HG02938 (cell line): ENCODE measurements at regions not wholly inside any gene's neighbourhood (a gene's known extent, or its start where the extent isn't known, plus 50 kb on each side); places are given as distances from the start of the nearest gene placed in this dataset.
"Not testable (repeated sequence)": the region's sequence is repeated elsewhere in the genome, so short reads cannot be mapped to it uniquely, and the experiment has no call there.

Source experiments
- ATAC-seq: cut with Tn5 transposase; IDR thresholded peaks from one replicate; pipeline ENCODE4 v1.9.1; 2021; ENCODE audit warnings: mild to moderate bottlenecking, moderate library complexity; ENCODE audit not compliant: unreplicated experiment

DNA sequence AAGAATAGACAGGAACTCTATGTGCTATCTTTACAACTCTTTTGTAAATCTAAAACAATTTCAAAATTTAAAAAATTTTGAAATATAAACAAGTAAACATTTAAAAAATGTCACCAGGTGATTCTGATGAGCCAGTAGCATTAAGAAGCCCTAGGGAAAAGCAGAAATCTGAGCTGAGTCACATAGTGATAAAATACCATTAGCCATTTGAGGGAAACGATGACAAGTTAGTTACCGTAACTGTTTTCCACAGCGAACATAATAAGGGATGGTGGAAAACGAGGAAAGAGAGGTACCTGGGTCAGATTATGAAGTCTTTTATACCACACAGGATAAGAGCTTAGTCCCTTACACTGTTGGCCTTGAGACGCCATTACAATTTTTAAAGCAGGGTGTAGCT is 55.5 kb downstream of the PRR15 start:
- ATAC-seq, result no peak

DNA sequence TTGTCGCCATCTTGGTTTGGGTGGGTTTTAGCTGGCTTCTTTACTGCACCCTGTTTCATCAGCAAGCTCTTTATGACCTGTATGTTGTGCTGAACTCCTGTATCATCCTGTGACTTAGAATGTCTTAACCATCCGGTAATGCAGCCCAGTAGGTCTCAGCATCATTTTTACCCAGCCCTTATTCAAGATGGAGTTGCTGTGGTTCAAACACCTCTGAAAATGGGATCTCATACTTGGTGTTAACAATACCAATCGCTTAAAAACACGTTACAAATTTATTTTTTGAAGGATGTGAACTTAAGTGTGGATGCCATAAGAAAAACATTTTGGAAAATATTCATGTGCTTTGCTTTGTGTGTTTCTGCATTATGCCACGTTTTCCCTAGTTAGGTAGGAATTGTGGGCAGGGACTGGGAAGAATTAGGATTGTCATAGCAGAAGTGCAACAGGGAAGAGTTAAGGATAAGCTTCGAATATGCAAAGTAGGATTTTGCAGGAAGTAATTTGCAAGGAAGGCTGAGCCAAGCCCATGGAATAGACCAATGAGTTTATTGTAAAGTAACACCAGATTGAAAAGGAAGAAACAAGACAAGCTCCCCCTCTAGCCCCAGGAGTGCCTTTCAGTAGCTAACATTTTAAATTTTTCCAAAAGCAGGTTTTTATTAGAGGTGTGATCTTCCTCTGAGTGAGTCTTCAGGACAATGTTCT is 56.4 kb downstream of the PRR15 start:
- ATAC-seq, result no peak

DNA sequence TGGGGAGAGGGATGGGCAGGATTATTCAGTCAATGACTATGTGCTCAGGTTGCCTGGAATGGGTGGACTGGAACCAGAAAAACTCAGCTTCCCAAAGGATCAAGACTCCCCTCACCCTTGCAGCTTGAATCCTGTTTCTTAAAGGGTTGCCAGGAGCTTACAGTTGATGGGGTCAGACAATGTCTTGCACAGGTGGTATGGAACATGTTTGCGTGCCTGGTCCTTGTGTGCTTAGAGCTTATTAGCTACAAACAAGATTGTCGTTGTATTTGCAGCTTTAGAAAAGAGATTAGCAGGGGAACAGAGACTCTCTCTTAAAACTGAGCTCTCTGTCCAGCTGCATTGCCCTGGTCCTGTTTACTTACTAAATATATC is 56.9 kb downstream of the PRR15 start:
- no peak for ATAC-seq

DNA sequence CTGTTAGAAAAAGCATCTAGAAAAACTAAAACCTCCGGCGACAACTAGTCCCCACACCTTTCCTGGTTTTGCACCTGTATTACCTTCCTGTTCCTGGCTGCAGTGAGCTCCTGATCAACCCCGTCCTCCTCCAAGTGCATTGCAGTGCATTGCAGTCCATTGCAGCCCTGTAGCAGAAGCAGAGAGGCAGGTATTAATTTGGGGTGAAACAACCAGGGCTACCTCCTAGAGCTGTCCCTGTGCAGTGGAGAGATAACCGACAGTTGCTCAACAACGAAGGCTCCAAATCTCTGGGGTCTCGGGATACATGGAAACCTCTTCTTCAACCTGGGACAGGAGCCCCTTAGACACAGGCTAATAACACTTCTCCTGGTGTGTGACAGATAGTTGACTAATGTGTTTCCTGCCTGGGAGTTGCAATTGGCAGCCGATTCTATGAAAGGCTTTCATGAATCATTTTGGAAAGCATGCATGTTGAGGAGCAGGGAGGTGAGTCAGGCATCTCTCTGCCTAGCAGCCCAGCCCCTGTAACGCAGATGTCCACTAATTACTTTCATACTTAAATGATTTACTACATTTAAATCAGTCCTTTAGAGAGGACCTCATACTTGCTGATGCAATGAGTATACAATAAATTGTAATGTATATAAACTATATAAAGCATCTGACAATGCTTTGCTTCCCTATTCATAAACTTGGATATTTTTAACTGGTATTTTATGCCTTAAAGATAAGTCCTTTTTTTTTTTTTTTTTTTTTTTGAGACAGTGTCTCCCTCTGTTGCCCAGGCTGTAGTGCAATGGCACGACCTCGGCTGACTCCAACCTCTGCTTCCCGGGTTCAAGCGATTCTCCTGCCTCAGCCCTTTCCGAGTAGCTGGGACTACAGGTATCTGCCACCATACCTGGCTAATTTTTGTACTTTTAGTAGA is 59.0 kb downstream of the PRR15 start:
- ATAC-seq, result no peak

DNA sequence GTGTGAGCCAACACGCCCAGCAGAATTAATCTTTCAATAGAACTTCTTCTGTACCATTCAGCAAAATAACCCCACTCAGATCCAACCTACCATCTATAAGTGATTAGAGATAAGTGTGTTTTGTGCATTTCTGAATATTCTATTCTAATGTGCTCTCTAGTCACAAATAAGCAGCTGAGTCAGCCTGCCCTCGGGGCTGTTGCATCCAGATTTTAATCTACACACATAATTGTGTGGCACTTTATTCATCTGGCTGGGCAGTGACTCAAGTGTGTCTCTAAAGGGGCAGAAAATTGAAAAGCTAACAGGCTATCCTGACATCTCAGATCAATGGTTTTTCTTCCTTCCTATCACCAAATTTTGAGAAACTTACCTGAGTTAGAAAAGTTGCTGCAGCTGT is 60.3 kb downstream of the PRR15 start:
- ATAC-seq, result no peak

DNA sequence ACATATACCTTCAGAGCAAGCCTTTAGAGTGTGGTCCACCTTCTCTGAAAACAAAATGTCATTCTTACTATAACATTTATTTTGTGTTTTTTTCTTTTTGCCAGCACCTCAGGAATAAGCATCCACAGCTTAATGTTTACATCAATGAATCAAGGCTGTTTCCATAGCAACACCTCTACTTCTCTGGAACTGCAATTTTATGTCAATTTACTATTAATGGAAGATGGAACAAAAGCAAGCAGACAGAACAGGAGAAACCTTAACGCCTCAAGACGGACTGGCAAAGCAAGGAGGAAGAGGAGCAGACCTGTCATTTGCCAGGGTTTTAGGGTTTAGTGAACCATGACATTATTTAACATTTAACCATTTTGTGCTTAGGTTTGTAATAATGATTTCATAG is 63.1 kb downstream of the PRR15 start:
- ATAC-seq, result no peak

DNA sequence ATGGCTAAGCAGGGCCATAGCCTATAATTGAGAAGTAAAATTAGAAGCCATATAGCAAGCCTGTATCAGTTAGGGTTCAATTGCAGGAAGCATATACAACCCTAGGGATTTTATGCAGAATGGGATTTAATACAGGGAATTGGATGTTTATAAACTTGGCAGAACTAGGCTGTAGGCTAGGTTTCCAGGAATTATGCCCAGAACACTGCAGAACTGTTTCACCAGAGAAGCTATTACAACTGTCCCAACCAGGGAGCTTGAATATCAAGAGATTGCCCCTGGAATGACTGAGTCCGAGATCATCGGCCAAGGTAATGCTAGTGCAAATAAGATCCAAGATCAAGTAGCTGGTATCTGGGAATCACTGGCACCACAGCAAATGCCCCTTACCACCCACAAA is 64.0 kb downstream of the PRR15 start:
- no peak for ATAC-seq

DNA sequence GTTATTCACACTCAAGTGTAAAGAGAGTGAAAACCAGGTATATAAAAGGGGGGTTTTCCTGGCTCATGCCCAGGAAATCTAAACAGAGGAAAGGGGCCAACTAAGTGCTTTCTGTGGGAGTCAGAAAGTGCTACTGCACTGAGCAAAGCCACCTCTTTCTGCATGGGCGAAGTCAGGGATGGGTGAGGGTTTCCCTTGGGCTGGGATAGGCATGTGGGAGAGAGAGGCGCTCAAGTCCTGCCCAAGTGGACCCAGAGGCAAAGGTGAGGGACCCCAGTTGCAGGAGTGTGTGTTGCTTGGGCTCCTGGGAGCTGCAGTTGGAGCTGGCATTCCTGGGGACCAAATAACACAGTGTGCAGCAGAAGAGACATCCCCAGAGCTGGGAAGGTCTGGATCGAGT is 65.9 kb downstream of the PRR15 start:
- no peak for ATAC-seq

DNA sequence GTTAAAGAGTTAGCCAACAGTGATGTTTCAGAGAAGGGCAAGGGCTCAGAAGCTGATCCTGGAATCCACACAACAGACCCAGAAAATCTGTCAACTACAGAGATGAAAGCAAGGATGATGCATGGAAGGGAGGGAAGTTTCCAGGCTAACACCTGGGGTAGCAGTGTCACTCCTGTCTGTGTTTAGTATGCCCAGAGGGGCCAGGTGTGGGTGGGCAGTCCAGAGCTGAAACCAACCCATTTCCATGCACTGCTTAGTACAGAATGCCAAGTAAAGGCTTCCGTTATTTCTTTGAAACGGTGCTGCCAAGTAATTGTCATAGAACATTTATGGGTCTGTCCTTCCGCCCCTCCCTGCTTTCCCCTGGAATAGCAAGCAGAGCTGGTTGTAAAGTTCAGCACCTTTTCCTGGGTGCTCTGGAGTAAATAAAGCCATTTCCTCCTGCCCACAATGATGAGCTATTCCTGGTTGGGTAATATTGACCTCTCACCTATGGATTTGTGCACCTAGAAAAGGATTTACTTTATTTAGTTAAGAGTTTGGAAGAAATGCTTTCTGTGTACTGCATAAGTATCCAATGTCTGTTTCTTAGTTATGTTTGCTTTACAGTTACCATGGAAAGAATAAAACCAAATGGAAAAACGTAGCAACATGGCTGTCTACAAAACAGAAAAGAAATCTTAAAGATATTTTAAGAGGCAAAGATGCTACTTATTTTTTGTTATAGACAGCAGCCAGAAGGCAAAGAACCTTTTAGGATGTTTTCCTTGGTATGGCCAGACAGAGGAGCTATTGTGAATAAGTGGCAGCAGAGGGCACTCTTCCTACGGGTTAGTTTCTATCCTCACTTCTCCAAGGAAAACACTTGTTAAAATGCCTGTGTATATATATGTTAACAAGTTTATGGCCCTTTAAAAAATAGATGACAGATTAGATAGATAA is 71.7 kb downstream of the PRR15 start:
- not testable (repeated sequence) for ATAC-seq

DNA sequence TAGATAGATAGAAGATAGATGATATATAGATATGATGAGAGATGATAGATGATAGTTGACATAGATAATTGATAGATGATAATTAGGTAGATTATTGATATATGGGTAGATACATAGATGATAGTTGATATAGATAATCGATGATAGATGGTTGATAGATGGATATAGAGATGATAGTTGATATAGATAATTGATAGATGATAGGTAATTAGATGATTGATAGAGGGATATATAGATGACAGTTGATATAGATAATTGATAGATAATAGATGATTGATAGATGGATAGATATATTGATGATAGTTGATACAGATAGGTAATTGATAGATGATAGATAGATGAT is 72.3 kb downstream of the PRR15 start:
- no peak for ATAC-seq

DNA sequence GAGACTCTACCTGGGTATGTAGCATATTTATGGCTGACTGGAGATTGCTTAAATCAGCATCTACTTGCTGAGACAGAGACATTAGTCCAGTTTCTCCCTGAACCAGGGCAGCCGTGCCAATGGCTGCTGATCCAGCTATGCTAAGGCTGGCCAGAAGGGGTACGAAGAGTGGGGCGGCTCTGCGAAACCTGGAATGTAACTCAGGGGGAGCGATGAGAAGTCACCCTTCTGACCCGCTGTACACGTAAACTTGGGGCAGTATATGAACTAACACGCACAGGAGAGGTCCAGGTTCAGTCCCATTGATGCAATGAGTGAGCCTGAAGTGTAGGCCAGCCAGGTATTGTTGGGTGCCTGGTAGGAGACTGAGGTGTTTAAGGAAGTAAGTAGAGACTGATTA is 73.7 kb downstream of the PRR15 start:
- no peak for ATAC-seq

DNA sequence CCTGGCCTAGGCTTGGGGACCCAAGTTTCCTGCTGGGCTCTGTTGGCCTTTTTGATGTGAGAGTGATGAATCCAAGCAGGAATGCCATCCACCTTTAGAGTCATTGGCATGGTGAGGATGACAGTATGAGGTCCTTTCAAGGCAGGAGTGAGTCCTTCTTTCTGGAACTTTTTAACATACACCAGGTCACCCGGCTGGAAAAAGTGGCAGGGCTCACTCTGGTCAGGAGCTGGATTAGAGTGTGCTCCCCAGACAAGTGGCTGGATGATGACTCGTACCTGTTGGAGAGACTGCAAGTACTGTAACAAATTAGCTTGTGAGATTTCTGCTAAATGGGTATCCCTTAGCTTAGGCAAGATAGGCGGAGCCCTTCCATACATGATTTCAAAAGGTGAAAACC is 75.2 kb downstream of the PRR15 start:
- not testable (repeated sequence) for ATAC-seq

DNA sequence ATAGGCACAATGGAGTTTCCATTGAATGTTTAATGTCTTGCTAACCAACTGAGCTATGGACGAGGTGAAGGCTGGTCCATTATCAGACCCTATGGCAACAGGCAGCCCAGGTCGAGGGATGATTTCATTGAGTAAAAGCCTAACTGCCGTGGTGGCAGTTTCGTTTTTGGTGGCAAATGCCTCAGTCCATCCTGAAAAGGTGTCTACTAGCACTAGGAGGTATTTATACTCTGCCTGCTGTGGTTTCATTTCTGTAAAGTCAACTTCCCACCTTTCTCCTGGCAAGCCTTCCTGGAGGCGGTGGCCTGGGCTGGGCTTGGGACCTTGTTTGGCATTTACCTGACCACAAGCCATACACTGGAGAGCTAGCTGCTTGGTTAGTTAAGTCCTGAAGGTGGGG is 75.8 kb downstream of the PRR15 start:
- no peak for ATAC-seq

DNA sequence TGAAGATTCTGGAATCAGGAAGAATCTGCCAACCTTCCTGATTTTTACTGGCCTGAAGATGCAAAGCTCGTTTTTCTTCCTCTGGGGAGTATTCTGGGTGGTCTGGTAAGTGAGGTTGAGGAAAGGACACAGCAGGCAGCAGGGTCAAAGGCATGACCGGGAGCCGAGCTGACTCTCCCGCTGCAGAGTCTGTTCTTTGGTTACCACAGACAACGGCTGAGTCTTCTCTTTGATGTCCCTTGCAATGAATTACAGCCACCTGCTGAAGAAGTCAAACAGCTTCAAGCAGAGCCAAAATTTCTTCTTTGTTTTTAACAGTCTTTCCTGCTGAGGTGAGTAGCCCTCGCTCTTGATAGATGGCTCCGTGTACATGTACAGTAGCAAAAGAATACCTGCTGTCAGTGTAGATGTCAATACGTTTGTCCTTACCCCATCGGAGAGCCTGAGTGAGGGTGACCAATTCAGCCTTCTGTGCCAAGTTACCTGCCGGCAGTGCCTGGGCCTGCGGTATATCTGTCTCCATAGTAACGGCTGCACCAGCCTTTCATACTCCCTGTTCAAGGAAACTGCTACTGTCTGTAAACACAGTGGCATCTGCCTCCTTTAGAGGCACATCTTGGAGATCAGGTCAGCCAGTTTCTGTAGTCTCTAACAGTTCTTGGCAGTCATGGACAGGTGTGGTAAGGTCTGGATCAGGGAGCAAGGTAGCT is 76.4 kb downstream of the PRR15 start:
- ATAC-seq, result no peak

DNA sequence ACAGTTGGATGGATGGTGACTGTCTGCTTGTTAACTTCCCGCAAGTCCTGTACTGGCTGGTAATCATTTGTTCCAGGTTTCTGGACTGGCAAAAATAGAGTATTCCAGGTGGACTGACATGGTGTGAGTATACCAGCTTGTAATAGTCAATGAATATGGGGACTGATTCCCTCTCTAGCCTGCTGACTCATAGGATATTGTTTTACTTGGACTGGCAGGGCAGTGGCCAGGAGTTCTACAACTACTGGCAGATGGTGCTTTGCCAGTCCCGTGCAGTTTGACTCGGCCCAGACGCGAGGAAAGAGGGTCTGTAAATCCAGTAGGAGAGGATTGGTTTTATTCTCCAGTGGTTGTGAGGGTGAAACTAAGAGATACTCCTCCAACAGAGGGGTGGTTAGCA is 78.0 kb downstream of the PRR15 start:
- ATAC-seq, result no peak

DNA sequence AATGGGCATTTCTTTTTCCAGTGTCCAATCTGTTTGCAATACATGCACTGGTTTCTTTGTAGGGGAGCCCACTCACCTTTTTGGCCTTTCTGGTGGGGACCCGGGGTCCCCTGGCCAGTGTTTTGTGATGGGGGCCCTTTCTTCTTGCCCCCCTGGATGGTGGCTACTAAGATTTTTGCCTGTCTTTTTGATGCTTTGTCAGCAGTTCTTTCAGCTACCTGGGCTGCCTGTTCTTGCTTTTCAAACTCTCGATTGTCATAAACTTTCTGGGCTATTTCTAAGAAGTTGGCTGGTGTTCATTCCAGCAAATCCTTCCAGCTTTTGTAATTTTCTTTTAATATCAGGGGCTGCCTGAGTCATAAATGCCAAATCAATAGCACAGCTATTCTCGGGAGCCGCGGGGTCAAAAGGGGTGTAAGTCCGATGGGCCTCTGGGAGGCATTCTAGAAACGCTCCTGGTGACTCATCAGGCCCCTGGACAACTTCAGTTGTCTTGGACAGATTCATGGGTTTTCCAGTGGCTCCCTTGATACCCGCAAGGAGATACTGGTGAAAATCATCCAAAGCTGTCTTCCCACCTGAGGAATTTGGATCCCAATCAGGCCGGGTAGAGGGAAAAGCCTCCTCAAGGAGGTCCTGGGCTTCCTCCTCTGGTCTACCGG is 79.0 kb downstream of the PRR15 start:
- no peak for ATAC-seq

DNA sequence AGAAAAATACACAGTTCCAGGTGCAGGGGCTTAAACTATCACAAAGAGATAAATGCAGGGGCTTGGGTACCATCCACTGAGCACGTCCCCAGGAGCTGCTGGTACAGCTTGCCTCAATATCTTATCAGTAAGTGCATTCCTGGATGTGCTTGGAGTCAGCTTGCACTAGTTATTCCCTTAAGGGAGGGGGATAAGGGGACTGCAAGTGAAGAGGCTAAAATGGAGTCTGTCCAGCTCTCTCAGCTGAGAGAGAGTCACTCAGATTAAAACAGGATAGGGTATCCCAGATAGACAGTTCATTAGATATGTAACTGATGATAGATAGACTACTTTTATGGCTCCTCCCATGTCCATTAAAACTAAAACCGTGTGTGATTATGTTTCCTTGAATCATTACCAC is 82.5 kb downstream of the PRR15 start:
- ATAC-seq, result not testable (repeated sequence)

DNA sequence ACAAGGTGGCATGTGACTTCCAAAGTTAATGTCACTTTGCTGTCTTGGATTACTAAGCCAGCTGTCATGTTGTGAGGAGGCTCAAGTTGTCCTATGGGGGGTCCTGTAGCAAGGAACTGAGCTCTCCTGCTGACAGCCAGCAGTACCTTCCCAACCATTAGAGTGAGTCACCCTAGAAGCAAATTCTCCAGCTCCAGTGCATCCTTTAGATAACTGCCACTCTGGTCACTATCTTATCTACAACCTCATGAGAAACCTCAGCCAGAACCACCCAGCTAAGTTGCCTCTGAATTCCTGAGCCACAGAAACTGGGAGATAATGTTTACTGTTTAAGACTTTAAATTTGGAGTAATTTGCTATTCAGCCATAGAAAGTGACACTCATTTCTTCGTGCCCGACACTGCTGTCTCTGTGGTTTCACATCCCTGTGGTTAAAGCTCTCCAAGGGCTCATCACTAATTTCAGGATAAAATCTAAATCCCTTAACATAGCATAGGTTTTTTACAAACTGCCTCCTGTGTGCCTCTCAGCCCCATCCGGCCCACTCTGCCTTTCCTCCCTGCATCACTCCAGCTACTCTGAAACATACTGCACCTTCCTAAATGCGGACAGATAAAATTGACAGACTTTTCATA is 83.5 kb downstream of the PRR15 start:
- ATAC-seq, result no peak

DNA sequence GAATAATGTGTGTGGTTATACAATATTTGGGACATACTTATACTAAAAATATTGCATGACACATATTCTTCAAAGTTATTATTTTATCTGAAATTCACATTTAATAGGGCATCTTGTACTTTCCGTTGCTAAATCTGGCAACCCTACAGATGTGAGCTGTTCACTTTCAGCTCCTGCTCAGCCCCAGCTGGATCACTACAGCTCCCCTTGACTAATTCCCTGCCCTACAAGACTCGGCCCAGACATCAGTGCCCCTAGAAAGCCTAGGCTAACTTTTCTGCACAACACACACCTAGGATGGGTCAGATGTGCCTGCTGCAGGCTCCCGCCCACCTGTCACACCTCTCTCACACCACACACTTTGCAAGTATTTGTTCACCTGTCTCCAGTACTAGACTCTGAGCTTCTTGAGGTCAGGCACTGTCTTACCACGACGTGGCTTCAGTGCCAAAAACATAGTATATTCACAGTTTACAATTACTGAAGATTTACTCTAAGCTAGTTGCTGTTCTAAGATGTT is 84.1 kb downstream of the PRR15 start:
- ATAC-seq, result not testable (repeated sequence)
